PC-3 (cell line): ENCODE measurements at regions not wholly inside any gene's neighbourhood (a gene's known extent, or its start where the extent isn't known, plus 50 kb on each side); places are given as distances from the start of the nearest gene placed in this dataset.

Experiments
- ATAC-seq: fragments of 200-7000 bp; cut with Tn5 transposase; 2 replicates; pipeline ENCODE4 v1.9.1; 2020; ENCODE audit warnings: mild to moderate bottlenecking, moderate library complexity
- BruUV-seq: library from RNA; stranded (reverse); fragments of 400-500 nt; replicated peaks from 2 replicates; lab custom pipeline; 2021; lab: Mats Ljungman, UMichigan
- CTCF ChIA-PET: fragments of 300-600 bp; sonication (Branson Sonifier 250); formaldehyde crosslinking; loops from one replicate; lab custom pipeline; 2022; ENCODE audit warnings: antibody characterized with exemption; lab: Charles Lee
- POLR2A ChIA-PET: fragments of 300-600 bp; sonication (Branson Sonifier 250); formaldehyde crosslinking; loops from one replicate; lab custom pipeline; 2022; ENCODE audit warnings: antibody characterized with exemption; ENCODE audit not compliant: unreplicated experiment; lab: Charles Lee
- DNase-seq: peaks from one replicate; pipeline ENCODE4 v3.0.0-alpha.2; 2015
- H2AFZ ChIP-seq: fragments of 300-600 bp; sonication (generic); 2 replicates; pipeline ENCODE4 v1.6.0; 2016; ENCODE audit warnings: antibody characterized with exemption, low read length
- H3F3A ChIP-seq: fragments of 300-600 bp; sonication (generic); one replicate; pipeline ENCODE4 v1.6.0; 2017; ENCODE audit warnings: antibody characterized with exemption, low read length, control low read depth, mild to moderate bottlenecking; ENCODE audit not compliant: unreplicated experiment
- H3K27ac ChIP-seq: fragments of 300-600 bp; sonication (generic); 2 replicates; pipeline ENCODE4 v1.5.1; 2016; ENCODE audit warnings: mild to moderate bottlenecking, low read length
- H3K27me3 ChIP-seq: fragments of 300-600 bp; sonication (generic); 2 replicates; pipeline ENCODE4 v1.6.1; 2016; ENCODE audit warnings: low read length, mixed read lengths
- H3K36me3 ChIP-seq: fragments of 300-600 bp; sonication (generic); 2 replicates; pipeline ENCODE4 v1.6.1; 2016; ENCODE audit warnings: low read depth, mixed run types, low read length, mixed read lengths
- H3K4me1 ChIP-seq: fragments of 300-600 bp; sonication (generic); 2 replicates; pipeline ENCODE4 v1.5.1; 2016; ENCODE audit warnings: low read length; ENCODE audit not compliant: insufficient read depth
- H3K4me2 ChIP-seq: fragments of 300-600 bp; sonication (generic); 2 replicates; pipeline ENCODE4 v1.6.0; 2016; ENCODE audit warnings: low read length
- H3K4me3 ChIP-seq: fragments of 300-600 bp; sonication (generic); 2 replicates; pipeline ENCODE4 v1.5.1; 2016; ENCODE audit warnings: mild to moderate bottlenecking, low read length, mixed read lengths
- H3K79me2 ChIP-seq: fragments of 300-600 bp; sonication (generic); 2 replicates; pipeline ENCODE4 v1.6.1; 2017; ENCODE audit warnings: low read length, mixed read lengths
- H3K9ac ChIP-seq: fragments of 300-600 bp; sonication (generic); 2 replicates; pipeline ENCODE4 v1.6.0; 2016; ENCODE audit warnings: mild to moderate bottlenecking, low read length
- H3K9me2 ChIP-seq: fragments of 300-600 bp; sonication (generic); replicated peaks from 2 replicates; pipeline ENCODE4 v1.6.1; 2016; ENCODE audit warnings: mixed run types, low read length, mixed read lengths
- H3K9me3 ChIP-seq: fragments of 300-600 bp; sonication (generic); 2 replicates; pipeline ENCODE4 v1.6.1; 2016; ENCODE audit warnings: low read length, mixed read lengths
- H4K20me1 ChIP-seq: fragments of 300-600 bp; sonication (generic); 2 replicates; pipeline ENCODE4 v1.6.1; 2016; ENCODE audit warnings: low read length, mixed read lengths
- EZH2 ChIP-seq: fragments of 300-600 bp; sonication (generic); IDR thresholded peaks from one replicate; pipeline ENCODE4 v1.6.1; 2017; ENCODE audit warnings: antibody characterized with exemption, mild to moderate bottlenecking, low read length; ENCODE audit not compliant: unreplicated experiment
- EZH2phosphoT487 ChIP-seq: fragments of 300-600 bp; sonication (generic); IDR thresholded peaks from 2 replicates; pipeline ENCODE4 v1.6.1; 2018; ENCODE audit warnings: mild to moderate bottlenecking, antibody characterized with exemption, low read length, borderline replicate concordance
- intact Hi-C: fragments of 100-400 bp; cut with micrococcal nuclease; formaldehyde crosslinking; loops from 2 replicates; pipeline ENCODE4 v1.9.0; 2023
- TF ChIP-seq, protein P1 (sequence below): fragments of 300-600 bp; sonication (generic); conservative IDR thresholded peaks from 2 replicates; pipeline ENCODE4 v1.5.1; 2017; ENCODE audit warnings: antibody characterized with exemption, low read depth, mild to moderate bottlenecking, low read length

DNA sequence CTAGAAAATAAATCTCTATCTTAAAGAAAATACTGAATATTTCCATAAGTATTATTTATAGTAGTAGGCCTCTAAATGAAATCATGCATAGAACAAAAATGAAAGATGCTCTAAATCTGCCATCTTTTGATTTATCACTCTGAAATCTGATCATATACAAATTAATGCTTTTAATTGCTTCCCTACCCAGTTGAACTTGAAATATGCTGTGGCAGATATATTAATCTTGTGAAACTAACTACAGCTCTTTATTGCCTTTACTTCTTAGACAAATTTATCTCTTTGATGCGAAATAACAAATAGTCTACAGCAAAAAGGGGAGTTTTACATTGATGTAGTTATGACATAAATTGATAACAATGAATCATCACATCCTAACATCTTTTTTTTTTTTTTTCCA, 510.7 kb upstream of the SLITRK6 start:
- no TSS peak for BruUV-seq
- no peak overlapping the region for H3K4me2 ChIP-seq
- no peak overlapping the region for H2AFZ ChIP-seq
- H3K27me3 ChIP-seq: no peaks in the 10 kb centered on the region
- intact Hi-C loops: no loop called here
- H4K20me1 ChIP-seq: no peaks in the 10 kb centered on the region
- H3K79me2 ChIP-seq: no peaks in the 10 kb centered on the region
- ChIA-PET CTCF (no interaction called here), POLR2A (no interaction called here)
- H3K4me1 ChIP-seq: no peaks in the 10 kb centered on the region
- ATAC-seq: no peak
- H3K4me3 ChIP-seq: no peak overlapping the region
- no peaks in the 10 kb centered on the region for H3K9me2 ChIP-seq
- H3K9ac ChIP-seq: no peak overlapping the region
- TF ChIP-seq EZH2 (no peak), EZH2phosphoT487 (no peak)
- TF ChIP-seq, protein P1, sequence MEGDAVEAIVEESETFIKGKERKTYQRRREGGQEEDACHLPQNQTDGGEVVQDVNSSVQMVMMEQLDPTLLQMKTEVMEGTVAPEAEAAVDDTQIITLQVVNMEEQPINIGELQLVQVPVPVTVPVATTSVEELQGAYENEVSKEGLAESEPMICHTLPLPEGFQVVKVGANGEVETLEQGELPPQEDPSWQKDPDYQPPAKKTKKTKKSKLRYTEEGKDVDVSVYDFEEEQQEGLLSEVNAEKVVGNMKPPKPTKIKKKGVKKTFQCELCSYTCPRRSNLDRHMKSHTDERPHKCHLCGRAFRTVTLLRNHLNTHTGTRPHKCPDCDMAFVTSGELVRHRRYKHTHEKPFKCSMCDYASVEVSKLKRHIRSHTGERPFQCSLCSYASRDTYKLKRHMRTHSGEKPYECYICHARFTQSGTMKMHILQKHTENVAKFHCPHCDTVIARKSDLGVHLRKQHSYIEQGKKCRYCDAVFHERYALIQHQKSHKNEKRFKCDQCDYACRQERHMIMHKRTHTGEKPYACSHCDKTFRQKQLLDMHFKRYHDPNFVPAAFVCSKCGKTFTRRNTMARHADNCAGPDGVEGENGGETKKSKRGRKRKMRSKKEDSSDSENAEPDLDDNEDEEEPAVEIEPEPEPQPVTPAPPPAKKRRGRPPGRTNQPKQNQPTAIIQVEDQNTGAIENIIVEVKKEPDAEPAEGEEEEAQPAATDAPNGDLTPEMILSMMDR: no peak
- H3F3A ChIP-seq: no peaks in the 10 kb centered on the region
- DNase-seq: no peak
- no peak overlapping the region for H3K27ac ChIP-seq
- no peaks in the 10 kb centered on the region for H3K36me3 ChIP-seq
- H3K9me3 ChIP-seq: no peaks in the 10 kb centered on the region

DNA sequence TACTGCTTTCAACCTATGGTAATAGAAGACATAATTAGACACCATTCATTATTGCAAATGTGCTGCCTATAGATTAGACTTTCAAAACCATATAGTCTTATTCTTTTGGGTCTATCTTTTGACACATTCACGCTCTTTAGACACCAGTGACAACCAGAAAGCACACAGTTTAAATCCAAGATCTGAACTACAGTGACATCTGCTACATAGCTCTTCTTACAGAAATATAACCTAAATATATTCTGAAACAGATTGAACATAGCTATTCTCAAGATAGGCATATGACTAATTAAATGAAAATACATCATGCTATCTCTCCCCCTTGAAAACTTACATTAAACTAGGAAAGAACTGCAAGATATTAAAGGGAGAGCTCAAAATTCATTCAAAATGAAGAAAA, 514.2 kb upstream of the SLITRK6 start:
- no peak for TF ChIP-seq EZH2
- TF ChIP-seq, protein P1: no peak
- no peak for TF ChIP-seq EZH2phosphoT487
- ATAC-seq (no peak), DNase-seq (no peak)
- no peak overlapping the region for H3K4me2 ChIP-seq
- H3K27ac ChIP-seq: no peak overlapping the region
- intact Hi-C loops: no loop called here
- H3F3A ChIP-seq: no peaks in the 10 kb centered on the region
- no peaks in the 10 kb centered on the region for H4K20me1 ChIP-seq
- BruUV-seq: no TSS peak
- no peaks in the 10 kb centered on the region for H3K9me2 ChIP-seq
- H2AFZ ChIP-seq: no peak overlapping the region
- POLR2A ChIA-PET: no interaction called here
- no peaks in the 10 kb centered on the region for H3K4me1 ChIP-seq
- CTCF ChIA-PET: no interaction called here
- no peak overlapping the region for H3K4me3 ChIP-seq
- H3K27me3 ChIP-seq: no peaks in the 10 kb centered on the region
- no peaks in the 10 kb centered on the region for H3K36me3 ChIP-seq
- H3K9me3 ChIP-seq: no peaks in the 10 kb centered on the region
- H3K79me2 ChIP-seq: no peaks in the 10 kb centered on the region
- no peak overlapping the region for H3K9ac ChIP-seq

DNA sequence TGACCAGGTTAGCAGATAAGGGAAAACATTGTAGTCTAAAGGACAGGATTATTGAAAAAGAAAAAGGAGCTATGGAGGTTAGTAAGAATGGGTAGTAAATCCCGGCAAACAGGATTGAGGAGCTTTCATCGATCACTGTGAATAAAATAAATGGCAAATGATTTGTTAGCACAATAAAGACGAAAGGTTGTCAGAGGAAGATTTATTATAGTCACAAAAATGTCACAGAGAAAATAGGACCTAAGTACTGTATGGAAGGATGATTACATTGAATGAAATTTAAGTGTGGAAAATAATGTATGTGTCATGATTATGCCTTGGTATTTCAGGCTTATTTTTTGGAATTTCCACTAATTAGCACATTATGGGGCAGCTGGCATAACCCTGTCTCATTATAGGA, 519.2 kb upstream of the SLITRK6 start:
- H3K27ac ChIP-seq: no peak overlapping the region
- intact Hi-C loops: no loop called here
- H3K79me2 ChIP-seq: no peaks in the 10 kb centered on the region
- no peak overlapping the region for H3K4me2 ChIP-seq
- no peaks in the 10 kb centered on the region for H3K9me2 ChIP-seq
- no peak overlapping the region for H3K4me3 ChIP-seq
- H3K9me3 ChIP-seq: no peaks in the 10 kb centered on the region
- no peaks in the 10 kb centered on the region for H4K20me1 ChIP-seq
- H2AFZ ChIP-seq: no peak overlapping the region
- no peak for ATAC-seq
- no TSS peak for BruUV-seq
- ChIA-PET CTCF (no interaction called here), POLR2A (no interaction called here)
- H3K9ac ChIP-seq: no peak overlapping the region
- no peak for TF ChIP-seq EZH2
- TF ChIP-seq, protein P1: no peak
- TF ChIP-seq EZH2phosphoT487: no peak
- H3K36me3 ChIP-seq: no peaks in the 10 kb centered on the region
- H3K4me1 ChIP-seq: no peaks in the 10 kb centered on the region
- no peaks in the 10 kb centered on the region for H3K27me3 ChIP-seq
- DNase-seq: no peak
- H3F3A ChIP-seq: no peaks in the 10 kb centered on the region
